HEK293 (cell line): ENCODE measurements at regions not wholly inside any gene's neighbourhood (a gene's known extent, or its start where the extent isn't known, plus 50 kb on each side); places are given as distances from the start of the nearest gene placed in this dataset.

Source experiments
- CTCF ChIA-PET: fragments of 350-600 bp; formaldehyde crosslinking; extraction: SDS; loops from one replicate; lab custom pipeline; 2021; ENCODE audit warnings: antibody characterized with exemption; lab: Yijun Ruan, JAX
- POLR2A ChIA-PET: fragments of 300-600 bp; formaldehyde crosslinking; extraction: SDS; loops from one replicate; lab custom pipeline; 2020; ENCODE audit warnings: antibody characterized with exemption, inconsistent platforms; lab: Yijun Ruan, JAX
- H3K27ac ChIP-seq: fragments of 200-500 bp; sonication (Bioruptor generic); 2 replicates; pipeline ENCODE4 v1.5.1; 2014; ENCODE audit warnings: low read depth, low read length, control low read depth, inconsistent platforms; ENCODE audit errors: extremely low read depth
- H3K36me3 ChIP-seq, 2 experiments: fragments of 200-500 bp in 1 of 2; sonication (Bioruptor generic) in 1 of 2; 1 replicate in 1 of 2; 2 replicates in 1 of 2; pipeline ENCODE4 v1.5.1; 2014 to 2017; ENCODE audit warnings: inconsistent platforms in 2 of 2, low read length in 2 of 2; ENCODE audit not compliant: control insufficient read depth in 2 of 2, insufficient read depth in 1 of 2
- H3K4me1 ChIP-seq: fragments of 200-500 bp; sonication (Bioruptor generic); 2 replicates; pipeline ENCODE4 v1.5.1; 2014; ENCODE audit warnings: mild to moderate bottlenecking, low read length, inconsistent platforms; ENCODE audit not compliant: control insufficient read depth, insufficient read depth
- H3K4me3 ChIP-seq: 2 replicates; pipeline ENCODE4 v1.5.1; 2011; ENCODE audit warnings: low read depth, mild to moderate bottlenecking, control low read depth, low read length, moderate library complexity
- H3K9me3 ChIP-seq: fragments of 200-500 bp; sonication (Bioruptor generic); 2 replicates; pipeline ENCODE4 v1.5.1; 2014; ENCODE audit warnings: low read depth, low read length, inconsistent platforms; ENCODE audit not compliant: control insufficient read depth, insufficient read depth
- HOXA7 ChIP-seq: sonication (generic); formaldehyde crosslinking; IDR thresholded peaks from 2 replicates; pipeline ENCODE4 v1.8.1; 2022; ENCODE audit warnings: missing genetic modification reagents, borderline replicate concordance
- PRDM1 ChIP-seq: fragments of 450-650 bp; formaldehyde crosslinking; IDR thresholded peaks from 2 replicates; pipeline ENCODE4; 2016; ENCODE audit warnings: missing biosample characterization, missing genetic modification characterization
- PRDM10 ChIP-seq: fragments of 450-650 bp; formaldehyde crosslinking; IDR thresholded peaks from 2 replicates; pipeline ENCODE4 v1.5.1; 2016; ENCODE audit warnings: missing biosample characterization, missing genetic modification characterization
- SETDB1 ChIP-seq: IDR thresholded peaks from one replicate; pipeline ENCODE4 v1.6.1; 2017; ENCODE audit warnings: mild to moderate bottlenecking, low read length, moderate library complexity, mixed read lengths; ENCODE audit not compliant: insufficient read length
- WT1 ChIP-seq: fragments of 450-650 bp; formaldehyde crosslinking; IDR thresholded peaks from 2 replicates; pipeline ENCODE4 v1.5.1; 2016; ENCODE audit warnings: missing biosample characterization, missing genetic modification characterization
- ZBTB1 ChIP-seq: fragments of 450-650 bp; formaldehyde crosslinking; IDR thresholded peaks from 2 replicates; pipeline ENCODE4 v1.5.1; 2016; ENCODE audit warnings: missing biosample characterization, missing genetic modification characterization
- ZBTB20 ChIP-seq: fragments of 450-650 bp; formaldehyde crosslinking; IDR thresholded peaks from 2 replicates; pipeline ENCODE4 v1.5.1; 2016; ENCODE audit warnings: missing biosample characterization, missing genetic modification characterization
- ZBTB48 ChIP-seq: fragments of 450-650 bp; formaldehyde crosslinking; IDR thresholded peaks from 2 replicates; pipeline ENCODE4 v1.5.1; 2016; ENCODE audit warnings: missing biosample characterization, missing genetic modification characterization
- ZFP3 ChIP-seq: fragments of 450-650 bp; formaldehyde crosslinking; IDR thresholded peaks from 2 replicates; pipeline ENCODE4 v1.5.1; 2016; ENCODE audit warnings: low read depth, missing biosample characterization, missing genetic modification characterization
- ZIC2 ChIP-seq: fragments of 450-650 bp; formaldehyde crosslinking; IDR thresholded peaks from 2 replicates; pipeline ENCODE4 v1.5.1; 2016; ENCODE audit warnings: missing biosample characterization, missing genetic modification characterization
- ZNF148 ChIP-seq: fragments of 450-650 bp; formaldehyde crosslinking; IDR thresholded peaks from 2 replicates; pipeline ENCODE4 v1.5.0; 2017; ENCODE audit warnings: missing biosample characterization, missing genetic modification characterization, borderline replicate concordance
- ZNF175 ChIP-seq: fragments of 450-650 bp; formaldehyde crosslinking; IDR thresholded peaks from 2 replicates; pipeline ENCODE4 v1.5.1; 2016; ENCODE audit warnings: missing biosample characterization, missing genetic modification characterization
- ZNF184 ChIP-seq: fragments of 450-650 bp; IDR thresholded peaks from 2 replicates; pipeline ENCODE4 v1.5.1; 2018; ENCODE audit warnings: missing biosample characterization, mild to moderate bottlenecking, missing genetic modification characterization
- ZNF2 ChIP-seq: fragments of 450-650 bp; formaldehyde crosslinking; IDR thresholded peaks from 2 replicates; pipeline ENCODE4 v1.5.1; 2016; ENCODE audit warnings: missing biosample characterization, missing genetic modification characterization
- ZNF214 ChIP-seq: fragments of 450-650 bp; formaldehyde crosslinking; IDR thresholded peaks from 2 replicates; pipeline ENCODE4 v1.5.1; 2017; ENCODE audit warnings: missing biosample characterization, mild to moderate bottlenecking, missing genetic modification characterization, borderline replicate concordance
- ZNF341 ChIP-seq: fragments of 450-650 bp; formaldehyde crosslinking; IDR thresholded peaks from 2 replicates; pipeline ENCODE4; 2016; ENCODE audit warnings: low read depth, missing biosample characterization, missing genetic modification characterization
- ZNF366 ChIP-seq: fragments of 450-650 bp; formaldehyde crosslinking; conservative IDR thresholded peaks from 2 replicates; pipeline ENCODE4 v1.5.1; 2016; ENCODE audit warnings: missing biosample characterization, missing genetic modification characterization
- ZNF510 ChIP-seq: fragments of 450-650 bp; formaldehyde crosslinking; IDR thresholded peaks from 2 replicates; pipeline ENCODE4 v1.5.1; 2018; ENCODE audit warnings: mild to moderate bottlenecking, missing genetic modification characterization, missing biosample characterization; ENCODE audit not compliant: insufficient replicate concordance
- ZNF596 ChIP-seq: fragments of 450-650 bp; IDR thresholded peaks from 2 replicates; pipeline ENCODE4 v1.5.0; 2018; ENCODE audit warnings: missing biosample characterization, mild to moderate bottlenecking, missing genetic modification characterization, moderate library complexity
- ZNF600 ChIP-seq: fragments of 450-650 bp; formaldehyde crosslinking; IDR thresholded peaks from 2 replicates; pipeline ENCODE4 v1.5.1; 2016; ENCODE audit warnings: missing biosample characterization, missing genetic modification characterization
- ZNF623 ChIP-seq: fragments of 450-650 bp; formaldehyde crosslinking; IDR thresholded peaks from 2 replicates; pipeline ENCODE4 v1.5.1; 2016; ENCODE audit warnings: missing biosample characterization, missing genetic modification characterization
- ZNF701 ChIP-seq: fragments of 450-650 bp; formaldehyde crosslinking; IDR thresholded peaks from 2 replicates; pipeline ENCODE4 v1.5.1; 2016; ENCODE audit warnings: missing biosample characterization, missing genetic modification characterization
- TF ChIP-seq, protein P1 (sequence below): fragments of 450-650 bp; formaldehyde crosslinking; IDR thresholded peaks from 2 replicates; pipeline ENCODE4 v1.5.1; 2016; ENCODE audit warnings: missing biosample characterization, missing genetic modification characterization
- TF ChIP-seq, protein P2 (sequence below): fragments of 450-650 bp; formaldehyde crosslinking; IDR thresholded peaks from 2 replicates; pipeline ENCODE4 v1.5.1; 2017; ENCODE audit warnings: missing biosample characterization, missing genetic modification characterization

DNA sequence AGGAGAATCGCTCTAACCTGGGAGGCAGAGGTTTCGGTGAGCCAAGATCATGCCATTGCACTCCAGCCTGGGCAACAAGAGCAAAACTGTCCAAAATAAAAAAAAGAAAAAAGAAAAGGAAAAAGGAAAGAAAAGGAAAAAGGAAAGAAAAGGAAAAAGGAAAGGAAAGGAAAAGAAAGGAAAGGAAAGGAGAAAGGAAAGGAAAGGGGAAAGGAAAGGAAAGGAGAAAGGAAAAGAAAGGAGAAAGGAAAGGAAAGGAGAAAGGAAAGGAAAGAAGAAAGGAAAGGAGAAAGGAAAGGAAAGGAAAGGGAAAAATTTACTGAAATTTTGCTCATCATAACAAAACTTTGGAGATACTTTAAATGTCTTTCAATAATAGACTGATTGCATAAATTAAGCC is 391.3 kb upstream of the GYPC start:
- TF ChIP-seq, protein P1, sequence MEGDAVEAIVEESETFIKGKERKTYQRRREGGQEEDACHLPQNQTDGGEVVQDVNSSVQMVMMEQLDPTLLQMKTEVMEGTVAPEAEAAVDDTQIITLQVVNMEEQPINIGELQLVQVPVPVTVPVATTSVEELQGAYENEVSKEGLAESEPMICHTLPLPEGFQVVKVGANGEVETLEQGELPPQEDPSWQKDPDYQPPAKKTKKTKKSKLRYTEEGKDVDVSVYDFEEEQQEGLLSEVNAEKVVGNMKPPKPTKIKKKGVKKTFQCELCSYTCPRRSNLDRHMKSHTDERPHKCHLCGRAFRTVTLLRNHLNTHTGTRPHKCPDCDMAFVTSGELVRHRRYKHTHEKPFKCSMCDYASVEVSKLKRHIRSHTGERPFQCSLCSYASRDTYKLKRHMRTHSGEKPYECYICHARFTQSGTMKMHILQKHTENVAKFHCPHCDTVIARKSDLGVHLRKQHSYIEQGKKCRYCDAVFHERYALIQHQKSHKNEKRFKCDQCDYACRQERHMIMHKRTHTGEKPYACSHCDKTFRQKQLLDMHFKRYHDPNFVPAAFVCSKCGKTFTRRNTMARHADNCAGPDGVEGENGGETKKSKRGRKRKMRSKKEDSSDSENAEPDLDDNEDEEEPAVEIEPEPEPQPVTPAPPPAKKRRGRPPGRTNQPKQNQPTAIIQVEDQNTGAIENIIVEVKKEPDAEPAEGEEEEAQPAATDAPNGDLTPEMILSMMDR = no peak
- TF ChIP-seq WT1 (tag by site-specific recombination) (no peak), ZBTB20 (no peak), HOXA7 (CRISPR knock-in tag) (no peak), ZNF366 (tag by site-specific recombination) (no peak), PRDM1 (peak; percentile 100)
- Histone ChIP-seq H3K4me3 (no peak overlapping the region), H3K36me3 (no peaks in the 10 kb centered on the region), H3K4me1 (no peaks in the 10 kb centered on the region), H3K27ac (no peak overlapping the region), H3K9me3 (no peaks in the 10 kb centered on the region)
- ChIA-PET POLR2A (no interaction called here), CTCF (interaction anchor here (0.7 kb wide), 1 partner anchor 42 kb away, joined by 3 read pairs; no protein-coding TSS in a partner anchor)

- H3K4me1 ChIP-seq = no peaks in the 10 kb centered on the region
- ChIA-PET POLR2A (no interaction called here), CTCF (no interaction called here)
- H3K4me3 ChIP-seq = no peak overlapping the region
- no peak for TF ChIP-seq ZBTB48 (tag by site-specific recombination)
- TF ChIP-seq ZNF175 (tag by site-specific recombination) = no peak
- TF ChIP-seq ZNF623 (tag by site-specific recombination) = no peak
- TF ChIP-seq ZNF184 (tag by site-specific recombination) = no peak
- TF ChIP-seq ZNF148 = no peak
- TF ChIP-seq PRDM10 (tag by site-specific recombination) = no peak
- TF ChIP-seq ZNF701 (tag by site-specific recombination) = no peak
- no peak for TF ChIP-seq ZNF596 (tag by site-specific recombination)
- TF ChIP-seq ZNF341 (tag by site-specific recombination) = no peak
- TF ChIP-seq ZFP3 (tag by site-specific recombination) = no peak
- TF ChIP-seq ZNF2 (tag by site-specific recombination) = no peak
- TF ChIP-seq ZBTB1 (tag by site-specific recombination) = no peak
- TF ChIP-seq ZIC2 (tag by site-specific recombination) = no peak
- no peak for TF ChIP-seq ZNF214 (tag by site-specific recombination)
- TF ChIP-seq, protein P2, sequence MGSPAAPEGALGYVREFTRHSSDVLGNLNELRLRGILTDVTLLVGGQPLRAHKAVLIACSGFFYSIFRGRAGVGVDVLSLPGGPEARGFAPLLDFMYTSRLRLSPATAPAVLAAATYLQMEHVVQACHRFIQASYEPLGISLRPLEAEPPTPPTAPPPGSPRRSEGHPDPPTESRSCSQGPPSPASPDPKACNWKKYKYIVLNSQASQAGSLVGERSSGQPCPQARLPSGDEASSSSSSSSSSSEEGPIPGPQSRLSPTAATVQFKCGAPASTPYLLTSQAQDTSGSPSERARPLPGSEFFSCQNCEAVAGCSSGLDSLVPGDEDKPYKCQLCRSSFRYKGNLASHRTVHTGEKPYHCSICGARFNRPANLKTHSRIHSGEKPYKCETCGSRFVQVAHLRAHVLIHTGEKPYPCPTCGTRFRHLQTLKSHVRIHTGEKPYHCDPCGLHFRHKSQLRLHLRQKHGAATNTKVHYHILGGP (tag by site-specific recombination) = no peak
- no peak for TF ChIP-seq SETDB1
- TF ChIP-seq ZNF600 (tag by site-specific recombination) = no peak
- no peak for TF ChIP-seq ZNF510 (tag by site-specific recombination)
- no peaks in the 10 kb centered on the region for H3K36me3 ChIP-seq
- H3K27ac ChIP-seq = no peak overlapping the region
- H3K9me3 ChIP-seq = no peaks in the 10 kb centered on the region
Observed at GRCh38 chr2:126269911-126270310, 386.0 kb upstream of the GYPC start.
